ENCODE measurements at regions not wholly inside any gene's neighbourhood (a gene's known extent, or its start where the extent isn't known, plus 50 kb on each side); places are given as distances from the start of the nearest gene placed in this dataset.

DNA sequence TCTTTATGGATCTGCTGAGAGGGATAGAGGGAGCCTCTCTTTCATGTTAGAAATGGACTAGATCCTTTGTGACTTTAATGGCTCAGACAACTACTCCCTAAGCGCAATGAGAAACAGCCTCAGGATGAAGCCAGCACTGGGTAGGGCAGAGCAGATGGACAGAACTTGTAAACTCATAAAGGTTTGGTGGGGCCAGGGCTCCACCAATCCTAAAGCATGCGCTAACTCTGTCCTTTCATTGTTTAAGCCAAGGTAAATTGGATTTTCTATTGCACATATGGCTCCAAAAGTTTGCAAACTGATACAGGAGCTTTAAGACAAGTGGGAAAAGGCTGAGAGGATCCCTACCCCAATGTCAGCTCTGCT is 178.1 kb upstream of the MEOX2 start (continued):
- TF ChIP-seq CTCF (IDR thresholded peaks at IDR 0.05; ENCODE audit: low read depth, low read length, missing input control) (no peak), FOXA2 (IDR thresholded peaks at IDR 0.05) (no peak), HNF4G (IDR thresholded peaks at IDR 0.05) (no peak), SP1 (IDR thresholded peaks at IDR 0.05) (no peak)

DNA sequence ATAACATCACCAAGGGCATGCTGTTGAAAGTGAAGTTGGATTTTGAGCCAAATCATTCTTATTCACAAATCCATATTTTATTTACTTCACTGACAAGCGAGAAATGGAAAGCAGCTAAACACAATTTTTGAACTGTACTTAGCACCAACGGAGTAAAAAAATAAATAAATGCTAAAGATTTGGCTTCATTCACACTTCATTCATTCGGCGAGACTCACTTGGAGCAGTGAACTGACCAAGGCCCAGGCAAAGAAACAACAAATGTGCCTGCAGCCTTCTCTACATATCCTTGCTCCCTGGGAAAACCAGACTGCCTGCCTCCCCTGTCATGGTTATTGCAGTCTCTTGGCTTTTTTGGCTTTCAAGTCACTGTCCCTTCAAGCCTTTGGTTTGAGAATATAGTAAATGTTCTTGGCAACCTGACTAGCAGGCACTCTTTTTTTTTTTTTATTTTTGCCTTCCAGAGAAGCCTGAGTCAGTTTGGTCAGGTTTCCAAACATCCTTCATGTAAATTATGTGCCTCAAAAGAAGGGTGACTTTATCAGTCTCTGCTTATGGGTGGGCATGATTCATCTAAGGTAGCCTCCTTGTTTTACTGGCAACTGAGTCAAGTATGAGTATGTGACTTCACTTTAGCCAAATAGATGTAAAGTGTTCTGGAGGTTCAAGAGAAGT is 177.6 kb upstream of the MEOX2 start:
- DNase-seq (ENCODE audit: low spot score) = no peak
- no peak for TF ChIP-seq RAD21 (IDR thresholded peaks at IDR 0.05)
- no peak for TF ChIP-seq EGR1 (IDR thresholded peaks at IDR 0.05; ENCODE audit: low read depth in 2 of 2)
- TF ChIP-seq, protein P1, sequence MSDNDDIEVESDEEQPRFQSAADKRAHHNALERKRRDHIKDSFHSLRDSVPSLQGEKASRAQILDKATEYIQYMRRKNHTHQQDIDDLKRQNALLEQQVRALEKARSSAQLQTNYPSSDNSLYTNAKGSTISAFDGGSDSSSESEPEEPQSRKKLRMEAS (IDR thresholded peaks at IDR 0.05) = no peak
- no peak for TF ChIP-seq HNF4A (conservative IDR thresholded peaks at IDR 0.05)
- TF ChIP-seq CTCF (IDR thresholded peaks at IDR 0.05; ENCODE audit: low read depth, low read length, missing input control) = no peak
- TF ChIP-seq NR2F2 (IDR thresholded peaks at IDR 0.05) = no peak
- no peak for TF ChIP-seq RXRA (IDR thresholded peaks at IDR 0.05)
- TF ChIP-seq JUND (IDR thresholded peaks at IDR 0.05) = no peak
- no peak for TF ChIP-seq FOXA1 (IDR thresholded peaks at IDR 0.05)
- no peak for TF ChIP-seq REST (IDR thresholded peaks at IDR 0.05)
- TF ChIP-seq SP1 (IDR thresholded peaks at IDR 0.05) = no peak
- no peak for TF ChIP-seq GABPA (IDR thresholded peaks at IDR 0.05 in 1 of 2, conservative IDR thresholded peaks at IDR 0.05 in 1 of 2)
- TF ChIP-seq HNF4G (IDR thresholded peaks at IDR 0.05) = no peak
- TF ChIP-seq ZBTB33 (IDR thresholded peaks at IDR 0.05) = no peak
- Histone ChIP-seq H3K9me3 (ENCODE audit: control insufficient read depth in 4 of 4, low read length in 3 of 4) (peaks cover 0 to 2% (median 0%) of the 10 kb centered on the region in 4 donors), H3K27me3 (ENCODE audit: control insufficient read depth in 4 of 4, insufficient read depth in 4 of 4, low read length in 3 of 4) (no peaks in the 10 kb centered on the region), H3K36me3 (ENCODE audit: control insufficient read depth in 4 of 4, insufficient read depth in 3 of 4, low read depth in 1 of 4, low read length in 3 of 4) (no peaks in the 10 kb centered on the region), H3K4me3 (ENCODE audit: low read depth in 1 of 3, low read length in 3 of 3) (no peak overlapping the region), H3K27ac (ENCODE audit: low read depth in 1 of 2, low read length in 2 of 2) (no peak overlapping the region), H3K9ac (ENCODE audit: low read depth in 1 of 2, low read length in 2 of 2) (no peak overlapping the region), H3K4me1 (ENCODE audit: control insufficient read depth in 4 of 4, insufficient read depth in 4 of 4, low read length in 3 of 4) (no peaks in the 10 kb centered on the region)
- WGBS = 89% methylated on average over 4 of the region's 4 CpGs

All from liver (tissue), 8 donors.